Uterus (tissue), 3 donors: ENCODE measurements at regions not wholly inside any gene's neighbourhood (a gene's known extent, or its start where the extent isn't known, plus 50 kb on each side); places are given as distances from the start of the nearest gene placed in this dataset.
"Not testable (repeated sequence)": the region's sequence is repeated elsewhere in the genome, so short reads cannot be mapped to it uniquely, and the experiment has no call there.

ENCODE experiments used
- DNase-seq, 2 donors: peaks; one replicate each; pipeline ENCODE4 v3.0.0-alpha.2; 2019 to 2020
- H3K27ac ChIP-seq, 2 donors: fragments of 200-600 bp; sonication (generic); 1 replicate in 1 of 2; 2 replicates in 1 of 2; pipeline ENCODE4 v1.5.1; 2016 to 2018
- H3K27me3 ChIP-seq, 2 donors: fragments of 200-600 bp; sonication (generic); one replicate each; pipeline ENCODE4 v1.5.1; 2018 to 2019; ENCODE audit warnings: control low read depth in 1 of 2
- H3K36me3 ChIP-seq, 2 donors: fragments of 200-600 bp; sonication (generic); one replicate each; pipeline ENCODE4 v1.5.1; 2019; ENCODE audit warnings: control low read depth in 1 of 2
- H3K4me1 ChIP-seq, 2 donors: fragments of 200-600 bp; sonication (generic); one replicate each; pipeline ENCODE4 v1.5.1; 2018 to 2019; ENCODE audit warnings: control low read depth in 1 of 2
- H3K4me3 ChIP-seq, 2 donors: fragments of 200-600 bp; sonication (generic); 1 replicate in 1 of 2; 2 replicates in 1 of 2; pipeline ENCODE4 v1.5.1; 2018 to 2019; ENCODE audit warnings: mild to moderate bottlenecking in 1 of 2
- H3K9me3 ChIP-seq, 2 donors: fragments of 200-600 bp; sonication (generic); one replicate each; pipeline ENCODE4 v1.5.1; 2019; ENCODE audit warnings: control low read depth in 1 of 2
- CTCF ChIP-seq, 4 experiments: fragments of 200-600 bp in 2 of 4; fragments of 450-650 bp in 2 of 4; sonication (generic) in 2 of 4; IDR thresholded peaks; one replicate each; pipeline ENCODE4 v1.5.1; 2016 to 2019; ENCODE audit warnings: antibody characterized with exemption in 4 of 4, mild to moderate bottlenecking in 2 of 4, moderate library complexity in 1 of 4
- POLR2A ChIP-seq, 2 donors: fragments of 450-650 bp; IDR thresholded peaks; one replicate each; pipeline ENCODE4 v1.6.1; 2016; ENCODE audit warnings: antibody characterized with exemption in 2 of 2, mild to moderate bottlenecking in 1 of 2, moderate library complexity in 1 of 2
- intact Hi-C: fragments of 100-400 bp; cut with DNase I; formaldehyde crosslinking; loops from one replicate; pipeline ENCODE4 v1.15.1; 2023; ENCODE audit warnings: low total_unique reads
- donor health status: DM: yes; HTN: yes; CAD: no.

DNA sequence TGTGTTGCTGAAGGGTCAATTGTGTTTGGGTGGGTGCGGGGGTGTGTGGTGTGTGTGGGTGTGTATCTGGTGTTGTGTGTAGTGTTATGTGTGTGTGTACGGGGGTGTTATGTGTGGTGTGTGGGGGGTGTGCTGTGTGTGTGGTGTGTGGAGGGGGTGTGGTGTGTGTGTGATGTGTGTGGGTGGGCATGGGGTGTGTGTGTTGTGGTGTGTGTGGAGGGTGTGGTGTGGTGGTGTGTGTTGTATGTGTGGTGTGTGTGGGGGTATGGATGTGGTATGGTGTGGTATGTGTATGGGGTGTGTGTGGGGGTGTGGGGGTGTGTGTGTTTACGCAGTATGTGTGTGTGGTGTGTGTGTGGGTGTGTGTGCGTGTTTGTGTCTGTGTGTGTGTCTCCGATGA lies 110.8 kb downstream of the ZNF22 start:
- no peak for DNase-seq

DNA sequence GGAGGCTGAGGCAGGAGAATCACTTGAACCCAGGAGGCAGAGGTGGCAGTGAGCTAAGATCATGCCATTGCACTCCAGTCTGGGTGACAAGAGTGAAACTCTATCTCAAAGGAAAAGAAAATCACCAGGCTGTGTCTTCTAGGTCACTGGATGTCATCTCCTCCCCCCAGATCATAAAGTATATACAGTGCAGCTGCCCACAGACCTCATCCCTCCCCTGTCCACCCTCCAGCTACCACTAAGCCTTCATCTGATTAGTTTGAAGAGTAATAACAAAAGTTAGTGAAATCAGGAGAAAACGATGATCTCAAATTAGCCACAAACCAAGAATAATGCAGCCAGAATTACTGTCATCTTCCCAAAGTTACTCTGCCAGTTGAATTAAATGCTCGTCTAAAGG lies 117.2 kb downstream of the ZNF22 start:
- H3K27ac ChIP-seq, DNase-seq, intact Hi-C loops, H3K4me3 ChIP-seq, H3K4me1 ChIP-seq, H3K27me3 ChIP-seq, H3K9me3 ChIP-seq, H3K36me3 ChIP-seq: not testable (repeated sequence)

More for the DNA sequence above, 110.8 kb downstream of the ZNF22 start:
- Histone ChIP-seq H3K27ac (no peak overlapping the region), H3K27me3 (no peaks in the 10 kb centered on the region), H3K9me3 (no peaks in the 10 kb centered on the region), H3K36me3 (no peaks in the 10 kb centered on the region), H3K4me1 (no peaks in the 10 kb centered on the region), H3K4me3 (no peak overlapping the region)
- TF ChIP-seq POLR2A (IDR thresholded peaks at IDR 0.05) (no peak), CTCF (IDR thresholded peaks at IDR 0.05) (no peak)
- intact Hi-C loops = no loop called here

- no peaks in the 10 kb centered on the region for H3K9me3 ChIP-seq
- H3K27me3 ChIP-seq = no peaks in the 10 kb centered on the region
- DNase-seq = no peak
- H3K4me1 ChIP-seq = no peaks in the 10 kb centered on the region
- intact Hi-C loops = no loop called here
- TF ChIP-seq POLR2A (IDR thresholded peaks at IDR 0.05) (no peak), CTCF (IDR thresholded peaks at IDR 0.05) (no peak)
- no peak overlapping the region for H3K4me3 ChIP-seq
- no peaks in the 10 kb centered on the region for H3K36me3 ChIP-seq
- no peak overlapping the region for H3K27ac ChIP-seq
Measured at GRCh38 chr10:45118929-45119328, 118.2 kb downstream of the ZNF22 start.

DNA sequence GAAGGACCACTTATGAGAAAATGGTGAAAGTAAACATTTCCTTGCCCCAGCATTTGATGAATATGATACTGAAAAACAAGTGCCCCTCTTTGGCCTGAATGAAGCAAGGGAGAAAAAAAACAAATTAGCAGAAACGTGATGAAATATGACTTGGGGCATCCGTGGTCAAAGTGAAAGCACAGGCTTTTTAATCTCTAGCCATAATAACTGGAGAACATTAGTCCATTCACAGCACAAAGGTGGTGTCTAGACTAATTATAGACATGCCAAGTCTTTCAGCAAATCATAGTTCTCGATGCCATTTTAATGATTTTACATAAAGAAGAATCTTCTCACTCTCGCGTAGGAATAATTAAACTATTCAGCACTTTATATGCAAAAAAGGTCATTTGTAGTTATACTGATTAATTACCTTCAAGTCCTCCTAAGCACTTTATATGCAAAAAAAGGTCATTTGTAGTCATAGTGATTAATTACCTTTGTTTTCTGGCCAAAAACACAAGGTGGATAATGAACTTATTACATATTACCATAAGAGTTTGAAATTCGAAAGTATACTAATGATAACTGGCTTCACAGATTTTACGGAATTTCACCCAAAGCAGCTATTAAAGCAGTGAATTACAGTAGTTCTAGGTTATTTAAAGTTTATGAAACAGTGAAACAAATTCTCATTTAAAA lies 121.6 kb downstream of the ZNF22 start:
- not testable (repeated sequence) for DNase-seq

DNA sequence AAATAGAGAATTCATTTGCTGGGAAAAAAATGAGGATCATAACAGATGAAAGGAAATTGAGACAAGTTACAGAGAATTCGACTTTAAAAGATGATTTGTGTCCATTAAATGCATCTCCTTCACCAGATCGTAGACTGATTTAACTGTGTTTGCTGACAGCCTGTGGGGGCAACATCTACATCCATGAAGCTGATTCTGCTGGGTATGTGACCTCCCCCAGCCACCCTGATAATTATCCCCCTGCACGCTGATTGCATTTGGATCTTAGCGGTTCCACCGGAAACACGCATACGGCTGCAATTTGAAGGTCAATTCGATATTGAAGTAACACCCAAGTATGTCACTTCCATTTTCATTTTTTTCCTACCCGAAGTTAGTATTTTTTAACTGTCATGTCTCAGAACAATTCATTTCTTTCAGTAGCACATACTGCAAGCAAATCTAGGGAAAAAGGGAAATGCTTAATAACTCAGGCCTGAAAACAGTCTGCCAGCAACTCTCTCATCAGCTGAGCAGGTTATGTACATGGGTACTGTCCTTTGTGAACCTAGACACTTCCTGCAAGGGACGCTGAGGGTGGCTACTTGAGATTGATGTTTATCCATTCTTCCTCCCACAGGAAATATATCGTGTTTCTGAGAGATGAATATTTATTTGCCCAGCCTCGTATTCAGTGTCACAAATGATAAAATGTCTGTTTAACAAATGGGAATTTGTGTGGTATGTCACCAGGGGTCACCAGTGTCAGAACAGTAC lies 134.9 kb downstream of the ZNF22 start:
- no peak for TF ChIP-seq CTCF (IDR thresholded peaks at IDR 0.05)
- no peak for TF ChIP-seq POLR2A (IDR thresholded peaks at IDR 0.05)
- H3K27ac ChIP-seq = no peak overlapping the region

More for the DNA sequence above, 121.6 kb downstream of the ZNF22 start:
- H3K27me3 ChIP-seq, H3K36me3 ChIP-seq, intact Hi-C loops, H3K4me3 ChIP-seq, H3K4me1 ChIP-seq, H3K27ac ChIP-seq, H3K9me3 ChIP-seq: not testable (repeated sequence)

DNA sequence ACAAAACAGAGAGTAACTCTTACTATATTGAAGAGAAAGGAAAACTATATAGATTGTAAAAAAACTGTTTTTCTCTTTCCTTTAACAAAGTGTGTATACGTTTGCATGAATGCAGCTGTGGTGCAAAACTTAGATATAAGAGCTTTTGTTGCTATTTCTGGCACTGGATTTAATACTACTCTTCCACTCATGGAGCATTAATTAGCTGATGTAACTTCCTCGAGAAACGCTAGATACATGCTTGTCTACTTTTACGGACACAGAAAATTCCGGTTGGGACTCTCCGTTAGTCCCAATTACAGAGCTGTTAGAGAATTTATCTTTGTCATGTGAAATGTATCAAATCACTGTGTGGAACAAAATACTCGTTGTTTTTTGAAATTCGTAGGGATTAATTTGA lies 135.5 kb downstream of the ZNF22 start:
- Histone ChIP-seq H3K36me3 (no peaks in the 10 kb centered on the region), H3K4me1 (no peaks in the 10 kb centered on the region), H3K27me3 (no peaks in the 10 kb centered on the region), H3K27ac (no peak overlapping the region), H3K9me3 (no peaks in the 10 kb centered on the region), H3K4me3 (no peak overlapping the region)
- intact Hi-C loops = no loop called here
- TF ChIP-seq CTCF (IDR thresholded peaks at IDR 0.05) (no peak), POLR2A (IDR thresholded peaks at IDR 0.05) (no peak)
- DNase-seq = no peak

More for the DNA sequence above, 134.9 kb downstream of the ZNF22 start:
- Histone ChIP-seq H3K4me1 (no peaks in the 10 kb centered on the region), H3K4me3 (no peak overlapping the region), H3K27me3 (no peaks in the 10 kb centered on the region), H3K36me3 (no peaks in the 10 kb centered on the region), H3K9me3 (no peaks in the 10 kb centered on the region)
- DNase-seq = no peak
- intact Hi-C loops = no loop called here
